ENCODE measurements at regions not wholly inside any gene's neighbourhood (a gene's known extent, or its start where the extent isn't known, plus 50 kb on each side); places are given as distances from the start of the nearest gene placed in this dataset.

DNA sequence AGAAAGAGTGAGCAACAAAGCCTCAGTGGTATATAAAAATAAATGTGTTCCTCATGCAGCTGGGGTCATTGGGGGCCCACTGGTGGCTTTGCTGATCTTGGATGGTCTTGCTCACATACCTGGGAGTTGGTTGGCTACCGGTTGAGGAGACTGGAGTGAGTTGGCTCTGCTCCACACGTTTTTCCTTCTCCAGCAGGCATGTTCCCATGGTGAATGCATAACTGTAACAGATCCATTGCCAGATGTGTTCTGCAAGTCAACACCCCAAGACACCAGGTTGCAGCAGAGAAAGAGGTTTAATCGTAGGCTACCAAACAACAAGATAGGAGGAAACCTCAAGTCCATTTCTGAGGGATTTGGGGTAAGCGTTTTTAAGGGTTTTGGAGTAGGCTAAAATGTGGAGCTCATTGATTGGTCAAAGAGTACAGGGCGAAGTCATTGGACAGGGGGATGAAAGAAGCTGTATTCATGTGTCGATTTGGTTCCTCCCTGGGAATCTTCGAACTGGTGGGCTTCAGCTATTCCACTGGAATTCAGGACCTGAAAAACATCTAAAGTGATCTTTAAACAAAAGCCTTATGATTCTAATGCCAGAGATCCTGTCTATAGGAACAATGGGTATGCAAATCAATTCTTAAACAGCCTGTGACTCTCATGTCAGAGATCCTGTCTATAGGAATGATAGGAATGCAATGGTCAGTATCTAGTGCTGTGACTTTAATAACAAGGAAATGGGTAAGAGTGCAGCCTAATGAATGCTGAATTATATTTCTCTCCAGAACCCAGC lies 467.5 kb upstream of the C16orf82 start:
- Histone ChIP-seq H3K79me2 (ENCODE audit: insufficient read depth, low read length) (no peaks in the 10 kb centered on the region), H3K4me3 (replicated peaks in 1 of 3; ENCODE audit: insufficient read depth in 1 of 3, low read depth in 2 of 3, low read length in 3 of 3) (no peak overlapping the region), H2AFZ (ENCODE audit: low read length) (no peak overlapping the region), H3K9ac (ENCODE audit: insufficient read depth, low read depth, low read length) (no peak overlapping the region), H3K36me3 (replicated peaks in 1 of 2; ENCODE audit: control insufficient read depth in 1 of 2, insufficient read depth in 2 of 2, low read length in 2 of 2) (no peaks in the 10 kb centered on the region), H3K9me3 (ENCODE audit: low read length) (no peaks in the 10 kb centered on the region), H3K27me3 (ENCODE audit: control insufficient read depth in 1 of 2, insufficient read depth in 2 of 2, low read length in 2 of 2) (no peaks in the 10 kb centered on the region), H3K27ac (ENCODE audit: extremely low read length, insufficient read depth, low read length) (no peak overlapping the region), H4K20me1 (ENCODE audit: insufficient read depth, low read length) (no peaks in the 10 kb centered on the region), H3K4me1 (ENCODE audit: insufficient read depth, low read length) (peaks cover 6% of the 10 kb centered on the region; the same call in 1 of the 2 replicates), H3K4me2 (ENCODE audit: low read depth, low read length) (no peak overlapping the region)
- ChIA-PET POLR2A (no interaction called here), CTCF (ENCODE audit: low intra/inter-chr PET ratio, low total read pairs) (no interaction called here)
- ATAC-seq (no peak), FAIRE-seq (no peak), DNase-seq (ENCODE audit: low spot score) (no peak)
- intact Hi-C loops (cut with micrococcal nuclease; ENCODE audit: unreplicated experiment) (no loop called here), in situ Hi-C loops (cut with HindIII; ENCODE audit: extremely low pct_ligation_motif_present, low pct_unique_long_range_greater_than_20kb) (no loop called here)
- WGBS (ENCODE audit: low lambda C conversion rate) = 2% methylated on average over 7 of the region's 7 CpGs
- TF ChIP-seq, protein P1, sequence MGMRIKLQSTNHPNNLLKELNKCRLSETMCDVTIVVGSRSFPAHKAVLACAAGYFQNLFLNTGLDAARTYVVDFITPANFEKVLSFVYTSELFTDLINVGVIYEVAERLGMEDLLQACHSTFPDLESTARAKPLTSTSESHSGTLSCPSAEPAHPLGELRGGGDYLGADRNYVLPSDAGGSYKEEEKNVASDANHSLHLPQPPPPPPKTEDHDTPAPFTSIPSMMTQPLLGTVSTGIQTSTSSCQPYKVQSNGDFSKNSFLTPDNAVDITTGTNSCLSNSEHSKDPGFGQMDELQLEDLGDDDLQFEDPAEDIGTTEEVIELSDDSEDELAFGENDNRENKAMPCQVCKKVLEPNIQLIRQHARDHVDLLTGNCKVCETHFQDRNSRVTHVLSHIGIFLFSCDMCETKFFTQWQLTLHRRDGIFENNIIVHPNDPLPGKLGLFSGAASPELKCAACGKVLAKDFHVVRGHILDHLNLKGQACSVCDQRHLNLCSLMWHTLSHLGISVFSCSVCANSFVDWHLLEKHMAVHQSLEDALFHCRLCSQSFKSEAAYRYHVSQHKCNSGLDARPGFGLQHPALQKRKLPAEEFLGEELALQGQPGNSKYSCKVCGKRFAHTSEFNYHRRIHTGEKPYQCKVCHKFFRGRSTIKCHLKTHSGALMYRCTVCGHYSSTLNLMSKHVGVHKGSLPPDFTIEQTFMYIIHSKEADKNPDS (CRISPR knock-in tag; IDR thresholded peaks at IDR 0.05) = no peak
- TF ChIP-seq, protein P2, sequence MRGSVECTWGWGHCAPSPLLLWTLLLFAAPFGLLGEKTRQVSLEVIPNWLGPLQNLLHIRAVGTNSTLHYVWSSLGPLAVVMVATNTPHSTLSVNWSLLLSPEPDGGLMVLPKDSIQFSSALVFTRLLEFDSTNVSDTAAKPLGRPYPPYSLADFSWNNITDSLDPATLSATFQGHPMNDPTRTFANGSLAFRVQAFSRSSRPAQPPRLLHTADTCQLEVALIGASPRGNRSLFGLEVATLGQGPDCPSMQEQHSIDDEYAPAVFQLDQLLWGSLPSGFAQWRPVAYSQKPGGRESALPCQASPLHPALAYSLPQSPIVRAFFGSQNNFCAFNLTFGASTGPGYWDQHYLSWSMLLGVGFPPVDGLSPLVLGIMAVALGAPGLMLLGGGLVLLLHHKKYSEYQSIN (CRISPR knock-in tag; IDR thresholded peaks at IDR 0.05; ENCODE audit: borderline replicate concordance) = no peak
- no peak for TF ChIP-seq ZNF773 (CRISPR knock-in tag; IDR thresholded peaks at IDR 0.05; ENCODE audit: borderline replicate concordance)
- BruUV-seq (replicated peaks) = no TSS peak

DNA sequence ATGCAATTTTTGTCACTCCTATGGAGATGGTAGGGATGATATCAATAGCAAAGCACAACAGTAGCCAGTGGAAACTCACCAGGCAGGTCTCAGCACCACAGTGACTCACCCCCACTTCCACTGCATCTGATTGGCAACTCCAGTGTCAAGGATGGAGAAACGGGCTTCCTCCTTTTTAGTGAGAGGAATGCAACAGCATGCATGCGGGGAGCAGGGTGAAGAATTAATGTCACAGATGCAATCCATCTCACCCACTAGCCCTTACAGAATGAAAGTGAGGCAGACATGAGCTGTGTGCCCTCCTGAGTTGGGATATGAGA lies 467.0 kb upstream of the C16orf82 start:
- no peaks in the 10 kb centered on the region for H3K79me2 ChIP-seq (ENCODE audit: insufficient read depth, low read length)
- no peak overlapping the region for H3K4me3 ChIP-seq (replicated peaks in 1 of 3; ENCODE audit: insufficient read depth in 1 of 3, low read depth in 2 of 3, low read length in 3 of 3)
- ATAC-seq (no peak), DNase-seq (ENCODE audit: low spot score) (no peak), FAIRE-seq (no peak)
- no peaks in the 10 kb centered on the region for H4K20me1 ChIP-seq (ENCODE audit: insufficient read depth, low read length)
- H3K9ac ChIP-seq (ENCODE audit: insufficient read depth, low read depth, low read length) = no peak overlapping the region
- ChIA-PET CTCF (ENCODE audit: low intra/inter-chr PET ratio, low total read pairs) (no interaction called here), POLR2A (no interaction called here)
- H2AFZ ChIP-seq (ENCODE audit: low read length) = no peak overlapping the region
- intact Hi-C loops (cut with micrococcal nuclease; ENCODE audit: unreplicated experiment) (no loop called here), in situ Hi-C loops (cut with HindIII; ENCODE audit: extremely low pct_ligation_motif_present, low pct_unique_long_range_greater_than_20kb) (no loop called here)
- no peaks in the 10 kb centered on the region for H3K36me3 ChIP-seq (replicated peaks in 1 of 2; ENCODE audit: control insufficient read depth in 1 of 2, insufficient read depth in 2 of 2, low read length in 2 of 2)
- no peaks in the 10 kb centered on the region for H3K9me3 ChIP-seq (ENCODE audit: low read length)
- no peak for TF ChIP-seq GATAD1 (CRISPR knock-in tag; IDR thresholded peaks at IDR 0.05)
- TF ChIP-seq TCF7L2 (IDR thresholded peaks at IDR 0.05; ENCODE audit: low read depth, low read length) = no peak
- no peak for TF ChIP-seq BRCA1 (CRISPR knock-in tag; IDR thresholded peaks at IDR 0.05)
- TF ChIP-seq ZNF713 (CRISPR knock-in tag; IDR thresholded peaks at IDR 0.05) = no peak
- TF ChIP-seq ZFP37 (CRISPR knock-in tag; IDR thresholded peaks at IDR 0.05; ENCODE audit: borderline replicate concordance) = no peak
- TF ChIP-seq ZNF670 (CRISPR knock-in tag; IDR thresholded peaks at IDR 0.05; ENCODE audit: borderline replicate concordance) = no peak
- TF ChIP-seq, protein P3, sequence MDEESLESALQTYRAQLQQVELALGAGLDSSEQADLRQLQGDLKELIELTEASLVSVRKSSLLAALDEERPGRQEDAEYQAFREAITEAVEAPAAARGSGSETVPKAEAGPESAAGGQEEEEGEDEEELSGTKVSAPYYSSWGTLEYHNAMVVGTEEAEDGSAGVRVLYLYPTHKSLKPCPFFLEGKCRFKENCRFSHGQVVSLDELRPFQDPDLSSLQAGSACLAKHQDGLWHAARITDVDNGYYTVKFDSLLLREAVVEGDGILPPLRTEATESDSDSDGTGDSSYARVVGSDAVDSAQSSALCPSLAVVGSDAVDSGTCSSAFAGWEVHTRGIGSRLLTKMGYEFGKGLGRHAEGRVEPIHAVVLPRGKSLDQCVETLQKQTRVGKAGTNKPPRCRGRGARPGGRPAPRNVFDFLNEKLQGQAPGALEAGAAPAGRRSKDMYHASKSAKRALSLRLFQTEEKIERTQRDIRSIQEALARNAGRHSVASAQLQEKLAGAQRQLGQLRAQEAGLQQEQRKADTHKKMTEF (CRISPR knock-in tag; IDR thresholded peaks at IDR 0.05) = no peak
- TF ChIP-seq, protein P4, sequence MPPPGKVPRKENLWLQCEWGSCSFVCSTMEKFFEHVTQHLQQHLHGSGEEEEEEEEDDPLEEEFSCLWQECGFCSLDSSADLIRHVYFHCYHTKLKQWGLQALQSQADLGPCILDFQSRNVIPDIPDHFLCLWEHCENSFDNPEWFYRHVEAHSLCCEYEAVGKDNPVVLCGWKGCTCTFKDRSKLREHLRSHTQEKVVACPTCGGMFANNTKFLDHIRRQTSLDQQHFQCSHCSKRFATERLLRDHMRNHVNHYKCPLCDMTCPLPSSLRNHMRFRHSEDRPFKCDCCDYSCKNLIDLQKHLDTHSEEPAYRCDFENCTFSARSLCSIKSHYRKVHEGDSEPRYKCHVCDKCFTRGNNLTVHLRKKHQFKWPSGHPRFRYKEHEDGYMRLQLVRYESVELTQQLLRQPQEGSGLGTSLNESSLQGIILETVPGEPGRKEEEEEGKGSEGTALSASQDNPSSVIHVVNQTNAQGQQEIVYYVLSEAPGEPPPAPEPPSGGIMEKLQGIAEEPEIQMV (CRISPR knock-in tag; IDR thresholded peaks at IDR 0.05; ENCODE audit: low read depth) = no peak
- 0% methylated on average over 2 of the region's 2 CpGs for WGBS (ENCODE audit: low lambda C conversion rate)
- no TSS peak for BruUV-seq (replicated peaks)
- peaks cover 6% of the 10 kb centered on the region; the same call in 1 of the 2 replicates for H3K4me1 ChIP-seq (ENCODE audit: insufficient read depth, low read length)
- no peak overlapping the region for H3K4me2 ChIP-seq (ENCODE audit: low read depth, low read length)
- 0 out of 5 replicates have a peak, but pooled peaks cover 0 to under 1% of the 10 kb centered on the region in 2 experiments for H3K27me3 ChIP-seq (ENCODE audit: control insufficient read depth in 1 of 2, insufficient read depth in 2 of 2, low read length in 2 of 2)
- H3K27ac ChIP-seq (ENCODE audit: extremely low read length, insufficient read depth, low read length) = no peak overlapping the region

All from HepG2 (cell line).